HepG2 (cell line): ENCODE measurements at regions not wholly inside any gene's neighbourhood (a gene's known extent, or its start where the extent isn't known, plus 50 kb on each side); places are given as distances from the start of the nearest gene placed in this dataset.

Source experiments
- ATAC-seq: fragments of 200-7000 bp; cut with Tn5 transposase; 3 replicates; pipeline ENCODE4 v1.9.1; 2020; ENCODE audit warnings: mild to moderate bottlenecking, moderate library complexity
- BruUV-seq: library from RNA; stranded (reverse); fragments of 400-500 nt; replicated peaks from 2 replicates; lab custom pipeline; 2021; lab: Mats Ljungman, UMichigan
- CTCF ChIA-PET: fragments of 300-600 bp; formaldehyde crosslinking; extraction: SDS; loops from one replicate; lab custom pipeline; 2021; ENCODE audit warnings: low total read pairs, inconsistent platforms, low intra/inter-chr PET ratio; lab: Yijun Ruan, JAX
- POLR2A ChIA-PET: fragments of 350-600 bp; sonication (Branson Sonifier 250); formaldehyde crosslinking; loops from one replicate; lab custom pipeline; 2020; ENCODE audit warnings: antibody characterized with exemption, inconsistent platforms; lab: Yijun Ruan, JAX
- DNase-seq: peaks from one replicate; pipeline ENCODE4 v3.0.0-alpha.2; 2015; ENCODE audit warnings: low spot score
- FAIRE-seq: peaks from 3 replicates; lab custom pipeline; 2011; peaks lifted over from hg19 to GRCh38; lab: Jason Lieb, UNC
- H2AFZ ChIP-seq: one replicate; pipeline ENCODE4 v1.6.1; 2011; ENCODE audit warnings: low read length, inconsistent platforms
- H3K27ac ChIP-seq: fragments of 300-600 bp; 3 replicates; pipeline ENCODE4 v1.8.0; 2011; ENCODE audit warnings: mixed run types, mild to moderate bottlenecking, mixed read lengths, low read length, inconsistent platforms; ENCODE audit not compliant: insufficient read depth; ENCODE audit errors: extremely low read length
- H3K27me3 ChIP-seq, 2 experiments: fragments of 200-600 bp in 1 of 2; 2 replicates in 1 of 2; 3 replicates in 1 of 2; pipeline versions ENCODE4 v1.6.0 to v1.8.0; 2011; ENCODE audit warnings: low read length in 2 of 2, mild to moderate bottlenecking in 2 of 2, moderate library complexity in 2 of 2, inconsistent platforms in 1 of 2; ENCODE audit not compliant: insufficient read depth in 2 of 2, control insufficient read depth in 1 of 2
- H3K36me3 ChIP-seq, 2 experiments: fragments of 200-600 bp in 1 of 2; replicated peaks in 1 of 2; 2 replicates in 1 of 2; 3 replicates in 1 of 2; pipeline versions ENCODE4 v1.5.1 to v1.8.0; 2011; ENCODE audit warnings: low read length in 2 of 2, inconsistent platforms in 1 of 2; ENCODE audit not compliant: insufficient read depth in 2 of 2, control insufficient read depth in 1 of 2
- H3K4me1 ChIP-seq: 2 replicates; pipeline ENCODE4 v1.5.1; 2012; ENCODE audit warnings: low read length, inconsistent platforms; ENCODE audit not compliant: insufficient read depth
- H3K4me2 ChIP-seq: 2 replicates; pipeline ENCODE4 v1.6.0; 2011; ENCODE audit warnings: low read depth, low read length, inconsistent platforms
- H3K4me3 ChIP-seq, 3 experiments: fragments of 200-600 bp in 1 of 3; sonication (generic), shearing (Covaris generic) in 1 of 3; replicated peaks in 1 of 3; 2 replicates each; pipeline ENCODE4 v1.5.1; 2011 to 2016; ENCODE audit warnings: low read length in 3 of 3, inconsistent platforms in 2 of 3, low read depth in 2 of 3, mild to moderate bottlenecking in 2 of 3, control low read depth in 1 of 3, mixed read lengths in 1 of 3; ENCODE audit not compliant: insufficient read depth in 1 of 3
- H3K79me2 ChIP-seq: one replicate; pipeline ENCODE4 v1.6.1; 2011; ENCODE audit warnings: low read length, inconsistent platforms; ENCODE audit not compliant: insufficient read depth
- H3K9ac ChIP-seq: 2 replicates; pipeline ENCODE4 v1.6.0; 2011; ENCODE audit warnings: mild to moderate bottlenecking, low read depth, low read length, inconsistent platforms; ENCODE audit not compliant: insufficient read depth
- H3K9me3 ChIP-seq: 2 replicates; pipeline ENCODE4 v1.5.1; 2012; ENCODE audit warnings: mild to moderate bottlenecking, low read length
- H4K20me1 ChIP-seq: 2 replicates; pipeline ENCODE4 v1.6.0; 2011; ENCODE audit warnings: inconsistent platforms, mild to moderate bottlenecking, low read length, moderate library complexity; ENCODE audit not compliant: insufficient read depth
- ARHGAP35 ChIP-seq: sonication (generic); formaldehyde crosslinking; IDR thresholded peaks from 2 replicates; pipeline ENCODE4 v1.9.0; 2022; ENCODE audit warnings: mild to moderate bottlenecking, inconsistent platforms, moderate library complexity, missing genetic modification reagents, borderline replicate concordance
- DPF2 ChIP-seq: sonication (generic); formaldehyde crosslinking; IDR thresholded peaks from 2 replicates; pipeline ENCODE4 v1.4.0; 2020; ENCODE audit warnings: mild to moderate bottlenecking, low read depth, missing genetic modification reagents, borderline replicate concordance
- HOXD1 ChIP-seq: sonication (generic); formaldehyde crosslinking; IDR thresholded peaks from 2 replicates; pipeline ENCODE4 v1.5.0; 2020; ENCODE audit warnings: missing genetic modification reagents
- MAFG ChIP-seq: sonication (generic); formaldehyde crosslinking; IDR thresholded peaks from 2 replicates; pipeline ENCODE4 v1.5.1; 2020; ENCODE audit warnings: mild to moderate bottlenecking, missing genetic modification reagents
- NFRKB ChIP-seq: fragments of 450-650 bp; IDR thresholded peaks from 2 replicates; pipeline ENCODE4 v1.6.1; 2017
- NR2F1 ChIP-seq, 2 experiments: fragments of 450-650 bp in 1 of 2; formaldehyde crosslinking in 1 of 2; IDR thresholded peaks; 2 replicates each; pipeline versions ENCODE4 v1.5.0 to v1.6.1; 2016 to 2020; ENCODE audit warnings: mild to moderate bottlenecking in 1 of 2, missing compliant biosample characterization in 1 of 2, missing genetic modification reagents in 1 of 2, moderate library complexity in 1 of 2
- NR3C1 ChIP-seq: sonication (generic); formaldehyde crosslinking; IDR thresholded peaks from 2 replicates; pipeline ENCODE4 v1.4.0; 2020; ENCODE audit warnings: missing genetic modification reagents
- PLSCR1 ChIP-seq: sonication (generic); formaldehyde crosslinking; IDR thresholded peaks from 2 replicates; pipeline ENCODE4 v1.5.0; 2020; ENCODE audit warnings: missing genetic modification reagents, mild to moderate bottlenecking, borderline replicate concordance
- RAD51 ChIP-seq: fragments of 450-650 bp; IDR thresholded peaks from 2 replicates; pipeline ENCODE4 v1.6.1; 2016; ENCODE audit warnings: borderline replicate concordance
- RCOR2 ChIP-seq: IDR thresholded peaks from 2 replicates; pipeline ENCODE4 v1.6.1; 2016; ENCODE audit warnings: missing biosample characterization, missing genetic modification reagents
- SMC3 ChIP-seq: IDR thresholded peaks from 2 replicates; pipeline ENCODE4 v1.6.1; 2011; ENCODE audit warnings: low read length, improper control_type of control experiment
- ZBTB42 ChIP-seq: sonication (generic); formaldehyde crosslinking; IDR thresholded peaks from 2 replicates; pipeline ENCODE4 v1.5.0; 2020; ENCODE audit warnings: mild to moderate bottlenecking, missing genetic modification reagents
- ZNF362 ChIP-seq: sonication (generic); formaldehyde crosslinking; IDR thresholded peaks from 2 replicates; pipeline ENCODE4 v1.4.0; 2020; ENCODE audit warnings: missing genetic modification reagents, mild to moderate bottlenecking, borderline replicate concordance
- ZNF432 ChIP-seq: sonication (generic); formaldehyde crosslinking; IDR thresholded peaks from 2 replicates; pipeline ENCODE4 v1.5.0; 2020; ENCODE audit warnings: missing genetic modification reagents, mild to moderate bottlenecking, borderline replicate concordance
- ZNF484 ChIP-seq: sonication (generic); formaldehyde crosslinking; IDR thresholded peaks from 2 replicates; pipeline ENCODE4 v1.5.1; 2020; ENCODE audit warnings: mild to moderate bottlenecking, low read depth, missing genetic modification reagents, borderline replicate concordance
- ZNF558 ChIP-seq: sonication (generic); formaldehyde crosslinking; IDR thresholded peaks from 2 replicates; pipeline ENCODE4 v1.9.0; 2022; ENCODE audit warnings: mild to moderate bottlenecking, missing genetic modification reagents, borderline replicate concordance
- ZNF563 ChIP-seq: sonication (generic); formaldehyde crosslinking; IDR thresholded peaks from 2 replicates; pipeline ENCODE4 v1.8.0; 2022; ENCODE audit warnings: mild to moderate bottlenecking, moderate library complexity, missing genetic modification reagents
- ZNF737 ChIP-seq: sonication (generic); formaldehyde crosslinking; IDR thresholded peaks from 2 replicates; pipeline ENCODE4 v1.5.0; 2020; ENCODE audit warnings: missing genetic modification reagents, mild to moderate bottlenecking, borderline replicate concordance
- ZSCAN9 ChIP-seq: IDR thresholded peaks from 2 replicates; pipeline ENCODE4 v1.6.1; 2016; ENCODE audit warnings: borderline replicate concordance
- WGBS: methylation state at CpG from one replicate; pipeline ENCODE4 v1.1.6; 2017; ENCODE audit warnings: low lambda C conversion rate; 5-methylcytosine and 5-hydroxymethylcytosine counted together
- in situ Hi-C: cut with HindIII; loops from 2 replicates; pipeline ENCODE4 v1.10.0; 2017; ENCODE audit warnings: low pct_unique_long_range_greater_than_20kb; ENCODE audit not compliant: extremely low pct_ligation_motif_present
- intact Hi-C: fragments of 100-400 bp; cut with micrococcal nuclease; formaldehyde crosslinking; loops from one replicate; pipeline ENCODE4 v1.10.0; 2022; ENCODE audit not compliant: unreplicated experiment

GRCh38 chr15:53389271-53390037 lies 370.0 kb downstream of the WDR72 start:
- CTCF ChIA-PET: no interaction called here
- intact Hi-C loops: loop anchor here (10.0 kb wide), 2 partner anchors 135 to 195 kb away; no protein-coding TSS in a partner anchor

More at GRCh38 chr15:53389271-53390037, 370.0 kb downstream of the WDR72 start:
- no peak for TF ChIP-seq ZNF563 (CRISPR knock-in tag)
- TF ChIP-seq NR3C1 (CRISPR knock-in tag): no peak
- TF ChIP-seq HOXD1 (CRISPR knock-in tag): no peak
- no peak for TF ChIP-seq NFRKB
- no peak for TF ChIP-seq ZNF484 (CRISPR knock-in tag)
- no peak for TF ChIP-seq ZBTB42
- no peak for TF ChIP-seq DPF2 (CRISPR knock-in tag)
- TF ChIP-seq NR2F1 (CRISPR knock-in tag; IDR thresholded peaks at IDR 0.05): no peak
- no peak for TF ChIP-seq PLSCR1 (CRISPR knock-in tag)
- TF ChIP-seq ZNF558 (CRISPR knock-in tag): no peak
- no peak for TF ChIP-seq ZNF737
- TF ChIP-seq SMC3: no peak
- TF ChIP-seq ARHGAP35 (CRISPR knock-in tag): no peak
- TF ChIP-seq ZNF362: no peak
- no peak for TF ChIP-seq RAD51
- no peak for TF ChIP-seq ZSCAN9
- TF ChIP-seq ZNF432 (CRISPR knock-in tag): no peak
- no peak for TF ChIP-seq MAFG (CRISPR knock-in tag)
- TF ChIP-seq RCOR2: no peak
- Histone ChIP-seq H3K4me2 (no peak overlapping the region), H4K20me1 (no peaks in the 10 kb centered on the region), H3K4me3 (no peak overlapping the region), H2AFZ (no peak overlapping the region), H3K36me3 (no peaks in the 10 kb centered on the region), H3K79me2 (no peaks in the 10 kb centered on the region), H3K4me1 (peaks cover 15% of the 10 kb centered on the region), H3K9ac (no peak overlapping the region), H3K27me3 (no peaks in the 10 kb centered on the region), H3K27ac (no peak overlapping the region), H3K9me3 (no peaks in the 10 kb centered on the region)
- no TSS peak for BruUV-seq
- in situ Hi-C loops: no loop called here
- WGBS: 96% methylated on average over 15 of the region's 15 CpGs
- DNase-seq (no peak), FAIRE-seq (no peak), ATAC-seq (no peak)
- POLR2A ChIA-PET: no interaction called here
